ENCODE measurements at regions not wholly inside any gene's neighbourhood (a gene's known extent, or its start where the extent isn't known, plus 50 kb on each side); places are given as distances from the start of the nearest gene placed in this dataset.

DNA sequence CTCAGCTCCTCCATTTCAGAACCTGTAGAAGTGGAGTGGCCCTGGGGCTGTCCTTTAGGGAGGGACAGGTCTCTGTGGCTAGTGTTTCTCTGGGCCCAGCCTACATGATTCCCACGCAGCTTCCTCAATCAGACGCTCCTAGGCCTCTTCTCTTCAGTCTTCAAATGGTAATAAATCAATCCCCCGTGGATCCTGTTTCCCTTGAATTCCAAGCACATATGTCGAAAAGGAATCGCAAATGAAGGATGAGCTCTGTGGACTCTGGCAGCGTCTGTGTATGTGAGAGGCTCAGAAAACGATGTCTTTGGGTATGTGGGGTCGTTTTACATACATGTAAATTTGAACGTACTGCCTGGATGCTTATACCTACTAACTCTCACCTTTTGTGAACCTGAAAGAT is 98.5 kb upstream of the ST8SIA3 start:
- TF ChIP-seq, protein P1, sequence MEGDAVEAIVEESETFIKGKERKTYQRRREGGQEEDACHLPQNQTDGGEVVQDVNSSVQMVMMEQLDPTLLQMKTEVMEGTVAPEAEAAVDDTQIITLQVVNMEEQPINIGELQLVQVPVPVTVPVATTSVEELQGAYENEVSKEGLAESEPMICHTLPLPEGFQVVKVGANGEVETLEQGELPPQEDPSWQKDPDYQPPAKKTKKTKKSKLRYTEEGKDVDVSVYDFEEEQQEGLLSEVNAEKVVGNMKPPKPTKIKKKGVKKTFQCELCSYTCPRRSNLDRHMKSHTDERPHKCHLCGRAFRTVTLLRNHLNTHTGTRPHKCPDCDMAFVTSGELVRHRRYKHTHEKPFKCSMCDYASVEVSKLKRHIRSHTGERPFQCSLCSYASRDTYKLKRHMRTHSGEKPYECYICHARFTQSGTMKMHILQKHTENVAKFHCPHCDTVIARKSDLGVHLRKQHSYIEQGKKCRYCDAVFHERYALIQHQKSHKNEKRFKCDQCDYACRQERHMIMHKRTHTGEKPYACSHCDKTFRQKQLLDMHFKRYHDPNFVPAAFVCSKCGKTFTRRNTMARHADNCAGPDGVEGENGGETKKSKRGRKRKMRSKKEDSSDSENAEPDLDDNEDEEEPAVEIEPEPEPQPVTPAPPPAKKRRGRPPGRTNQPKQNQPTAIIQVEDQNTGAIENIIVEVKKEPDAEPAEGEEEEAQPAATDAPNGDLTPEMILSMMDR (IDR thresholded peaks at IDR 0.05 in 4 of 5, conservative IDR thresholded peaks at IDR 0.05 in 1 of 5): no peak
- TF ChIP-seq POLR2A (IDR thresholded peaks at IDR 0.05): no peak

Data from gastrocnemius medialis (tissue), 4 donors.